PC-3 (cell line): ENCODE measurements at regions not wholly inside any gene's neighbourhood (a gene's known extent, or its start where the extent isn't known, plus 50 kb on each side); places are given as distances from the start of the nearest gene placed in this dataset.

ENCODE experiments used
- EZH2 ChIP-seq: fragments of 300-600 bp; sonication (generic); IDR thresholded peaks from one replicate; pipeline ENCODE4 v1.6.1; 2017; ENCODE audit warnings: antibody characterized with exemption, mild to moderate bottlenecking, low read length; ENCODE audit not compliant: unreplicated experiment
- EZH2phosphoT487 ChIP-seq: fragments of 300-600 bp; sonication (generic); IDR thresholded peaks from 2 replicates; pipeline ENCODE4 v1.6.1; 2018; ENCODE audit warnings: mild to moderate bottlenecking, antibody characterized with exemption, low read length, borderline replicate concordance
- TF ChIP-seq, protein P1 (sequence below): fragments of 300-600 bp; sonication (generic); conservative IDR thresholded peaks from 2 replicates; pipeline ENCODE4 v1.5.1; 2017; ENCODE audit warnings: antibody characterized with exemption, low read depth, mild to moderate bottlenecking, low read length

DNA sequence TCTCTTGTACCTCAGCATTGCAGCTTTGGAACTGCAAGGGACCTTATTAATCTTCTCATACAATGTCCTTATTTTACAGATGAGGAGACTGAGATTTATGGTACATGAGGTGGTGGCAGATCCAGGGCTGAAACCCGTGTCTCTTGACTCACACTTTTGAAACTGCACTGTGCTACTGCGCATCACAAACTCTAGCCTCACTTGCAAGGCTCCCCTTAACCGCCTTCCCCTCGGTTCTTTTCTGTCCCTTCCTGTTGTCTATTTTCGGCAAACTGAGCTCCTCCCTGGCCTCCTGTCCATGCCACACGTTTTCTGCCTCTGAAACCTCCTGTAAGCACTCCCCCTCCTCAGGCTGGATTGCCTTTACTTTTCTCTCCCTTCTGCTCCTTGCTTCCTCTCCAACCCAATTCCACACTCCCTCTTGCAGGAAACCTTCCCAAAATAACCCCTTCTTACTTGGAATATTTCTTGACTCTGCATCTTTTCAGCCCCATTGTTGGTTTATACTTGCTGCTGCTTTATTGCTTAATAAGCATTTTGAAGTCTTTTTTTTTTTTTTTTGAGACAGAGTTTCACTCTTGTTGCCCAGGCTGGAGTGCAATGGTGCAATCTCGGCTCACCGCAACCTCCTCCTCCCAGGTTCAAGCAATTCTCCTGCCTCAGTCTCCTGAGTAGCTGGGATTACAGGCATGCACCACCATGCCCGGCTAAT is 72.4 kb upstream of the CISTR start:
- TF ChIP-seq, protein P1, sequence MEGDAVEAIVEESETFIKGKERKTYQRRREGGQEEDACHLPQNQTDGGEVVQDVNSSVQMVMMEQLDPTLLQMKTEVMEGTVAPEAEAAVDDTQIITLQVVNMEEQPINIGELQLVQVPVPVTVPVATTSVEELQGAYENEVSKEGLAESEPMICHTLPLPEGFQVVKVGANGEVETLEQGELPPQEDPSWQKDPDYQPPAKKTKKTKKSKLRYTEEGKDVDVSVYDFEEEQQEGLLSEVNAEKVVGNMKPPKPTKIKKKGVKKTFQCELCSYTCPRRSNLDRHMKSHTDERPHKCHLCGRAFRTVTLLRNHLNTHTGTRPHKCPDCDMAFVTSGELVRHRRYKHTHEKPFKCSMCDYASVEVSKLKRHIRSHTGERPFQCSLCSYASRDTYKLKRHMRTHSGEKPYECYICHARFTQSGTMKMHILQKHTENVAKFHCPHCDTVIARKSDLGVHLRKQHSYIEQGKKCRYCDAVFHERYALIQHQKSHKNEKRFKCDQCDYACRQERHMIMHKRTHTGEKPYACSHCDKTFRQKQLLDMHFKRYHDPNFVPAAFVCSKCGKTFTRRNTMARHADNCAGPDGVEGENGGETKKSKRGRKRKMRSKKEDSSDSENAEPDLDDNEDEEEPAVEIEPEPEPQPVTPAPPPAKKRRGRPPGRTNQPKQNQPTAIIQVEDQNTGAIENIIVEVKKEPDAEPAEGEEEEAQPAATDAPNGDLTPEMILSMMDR: no peak
- no peak for TF ChIP-seq EZH2
- TF ChIP-seq EZH2phosphoT487: no peak
